GM06990 (cell line): ENCODE measurements at regions not wholly inside any gene's neighbourhood (a gene's known extent, or its start where the extent isn't known, plus 50 kb on each side); places are given as distances from the start of the nearest gene placed in this dataset.

Experiments used
- DNase-seq: peaks from one replicate; pipeline ENCODE4 v3.0.0-alpha.2; 2011; ENCODE audit not compliant: insufficient read length; ENCODE audit errors: extremely low read depth
- H3K27me3 ChIP-seq: replicated peaks from 2 replicates; pipeline ENCODE4 v1.6.0; 2011; ENCODE audit warnings: low read length; ENCODE audit not compliant: control insufficient read depth, insufficient read depth
- H3K36me3 ChIP-seq: 2 replicates; pipeline ENCODE4 v1.5.1; 2011; ENCODE audit warnings: low read length; ENCODE audit not compliant: control insufficient read depth, insufficient read depth
- H3K4me3 ChIP-seq: replicated peaks from 2 replicates; pipeline ENCODE4 v1.5.1; 2011; ENCODE audit warnings: low read depth, mild to moderate bottlenecking, control low read depth, low read length
- CTCF ChIP-seq: IDR thresholded peaks from 2 replicates; pipeline ENCODE4 v1.5.1; 2011; ENCODE audit warnings: low read length, control low read depth, mild to moderate bottlenecking, inconsistent platforms; ENCODE audit not compliant: insufficient read depth, poor library complexity, severe bottlenecking

- Histone ChIP-seq H3K36me3 (no peaks in the 10 kb centered on the region), H3K27me3 (no peaks in the 10 kb centered on the region), H3K4me3 (no peak overlapping the region)
- DNase-seq: no peak
- TF ChIP-seq CTCF: no peak
These were observed 416.9 kb upstream of the SMARCA2 start for GRCh38 chr9:1598270-1598669.

- Histone ChIP-seq H3K27me3 (no peaks in the 10 kb centered on the region), H3K4me3 (no peak overlapping the region), H3K36me3 (no peaks in the 10 kb centered on the region)
- TF ChIP-seq CTCF: no peak
- no peak for DNase-seq
These were observed 415.2 kb upstream of the SMARCA2 start for GRCh38 chr9:1599961-1600360.

- DNase-seq: peak; percentile 23
- Histone ChIP-seq H3K36me3 (no peaks in the 10 kb centered on the region), H3K4me3 (no peak overlapping the region), H3K27me3 (no peaks in the 10 kb centered on the region)
- TF ChIP-seq CTCF: peak; percentile 66
These were observed 410.1 kb upstream of the SMARCA2 start for GRCh38 chr9:1604942-1605560.

- TF ChIP-seq CTCF: no peak
- Histone ChIP-seq H3K27me3 (no peaks in the 10 kb centered on the region), H3K4me3 (no peak overlapping the region), H3K36me3 (no peaks in the 10 kb centered on the region)
- no peak for DNase-seq
These were observed 408.9 kb upstream of the SMARCA2 start for GRCh38 chr9:1606253-1606652.

GRCh38 chr9:1612886-1613285 is 402.3 kb upstream of the SMARCA2 start:
- no peaks in the 10 kb centered on the region for H3K27me3 ChIP-seq
- TF ChIP-seq CTCF: no peak
- no peaks in the 10 kb centered on the region for H3K36me3 ChIP-seq
- H3K4me3 ChIP-seq: no peak overlapping the region
- no peak for DNase-seq

- TF ChIP-seq CTCF: no peak
- no peak for DNase-seq
- no peaks in the 10 kb centered on the region; the same call in 1 of the 2 replicates for H3K27me3 ChIP-seq
- no peak overlapping the region for H3K4me3 ChIP-seq
- no peaks in the 10 kb centered on the region for H3K36me3 ChIP-seq
These were observed 397.7 kb upstream of the SMARCA2 start for GRCh38 chr9:1617419-1617818.
